ENCODE measurements at regions not wholly inside any gene's neighbourhood (a gene's known extent, or its start where the extent isn't known, plus 50 kb on each side); places are given as distances from the start of the nearest gene placed in this dataset.

DNA sequence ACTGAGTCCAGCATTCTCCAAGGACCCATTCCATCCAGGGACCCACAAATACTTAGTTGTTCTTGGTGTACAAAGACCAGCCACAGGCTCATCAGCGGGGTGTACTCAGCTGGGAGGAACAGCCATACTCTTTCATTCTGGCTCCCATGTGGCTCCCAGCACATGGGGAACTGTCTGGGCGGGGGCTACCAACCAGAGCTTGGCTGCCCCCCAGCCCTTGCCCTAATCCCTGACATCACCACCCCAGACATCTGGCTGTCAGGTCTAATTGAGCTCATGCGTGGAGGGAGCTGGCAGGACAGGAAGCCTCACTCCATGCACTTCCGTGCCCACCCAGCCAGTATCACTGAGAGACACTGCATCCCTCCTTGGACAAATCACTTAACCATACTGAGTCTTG lies 283.6 kb downstream of the DYSF start:
- no peak overlapping the region for H3K4me3 ChIP-seq (ENCODE audit: low read length)
- no peak for TF ChIP-seq POLR2AphosphoS5 (IDR thresholded peaks at IDR 0.05)
- TF ChIP-seq TAF1 (IDR thresholded peaks at IDR 0.05; ENCODE audit: low read depth) = no peak
- no peak for TF ChIP-seq SMC3 (conservative IDR thresholded peaks at IDR 0.05; ENCODE audit: poor library complexity)
- no peak for TF ChIP-seq MXI1 (conservative IDR thresholded peaks at IDR 0.05; ENCODE audit: poor library complexity, severe bottlenecking)
- no peak for TF ChIP-seq EP300 (conservative IDR thresholded peaks at IDR 0.05; ENCODE audit: poor library complexity, severe bottlenecking)
- TF ChIP-seq REST (IDR thresholded peaks at IDR 0.05; ENCODE audit: borderline replicate concordance) = no peak
- TF ChIP-seq, protein P1, sequence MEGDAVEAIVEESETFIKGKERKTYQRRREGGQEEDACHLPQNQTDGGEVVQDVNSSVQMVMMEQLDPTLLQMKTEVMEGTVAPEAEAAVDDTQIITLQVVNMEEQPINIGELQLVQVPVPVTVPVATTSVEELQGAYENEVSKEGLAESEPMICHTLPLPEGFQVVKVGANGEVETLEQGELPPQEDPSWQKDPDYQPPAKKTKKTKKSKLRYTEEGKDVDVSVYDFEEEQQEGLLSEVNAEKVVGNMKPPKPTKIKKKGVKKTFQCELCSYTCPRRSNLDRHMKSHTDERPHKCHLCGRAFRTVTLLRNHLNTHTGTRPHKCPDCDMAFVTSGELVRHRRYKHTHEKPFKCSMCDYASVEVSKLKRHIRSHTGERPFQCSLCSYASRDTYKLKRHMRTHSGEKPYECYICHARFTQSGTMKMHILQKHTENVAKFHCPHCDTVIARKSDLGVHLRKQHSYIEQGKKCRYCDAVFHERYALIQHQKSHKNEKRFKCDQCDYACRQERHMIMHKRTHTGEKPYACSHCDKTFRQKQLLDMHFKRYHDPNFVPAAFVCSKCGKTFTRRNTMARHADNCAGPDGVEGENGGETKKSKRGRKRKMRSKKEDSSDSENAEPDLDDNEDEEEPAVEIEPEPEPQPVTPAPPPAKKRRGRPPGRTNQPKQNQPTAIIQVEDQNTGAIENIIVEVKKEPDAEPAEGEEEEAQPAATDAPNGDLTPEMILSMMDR (IDR thresholded peaks at IDR 0.05; ENCODE audit: poor library complexity, severe bottlenecking) = no peak
- no peak for TF ChIP-seq RAD21 (conservative IDR thresholded peaks at IDR 0.05)
- TF ChIP-seq EZH2 (IDR thresholded peaks at IDR 0.05; ENCODE audit: borderline replicate concordance, insufficient read depth, low read length, poor library complexity, severe bottlenecking) = no peak
- no peak overlapping the region for H3K9ac ChIP-seq (ENCODE audit: low read length)
- H3K36me3 ChIP-seq (ENCODE audit: insufficient read depth, low read length) = no peaks in the 10 kb centered on the region
- no peaks in the 10 kb centered on the region for H3K79me2 ChIP-seq (replicated peaks; ENCODE audit: insufficient read depth, low read length)
- H3K4me2 ChIP-seq (ENCODE audit: low read length) = no peak overlapping the region
- H3K27me3 ChIP-seq (ENCODE audit: insufficient read depth, low read depth, low read length) = no peaks in the 10 kb centered on the region
- H4K20me1 ChIP-seq (ENCODE audit: insufficient read depth) = no peaks in the 10 kb centered on the region
- no peaks in the 10 kb centered on the region for H3K9me2 ChIP-seq (ENCODE audit: insufficient read depth, low read length)
- H2AFZ ChIP-seq (ENCODE audit: low read depth, low read length) = no peak overlapping the region
- no peaks in the 10 kb centered on the region for H3F3A ChIP-seq (ENCODE audit: insufficient read depth, low read length, poor library complexity, severe bottlenecking)
- no peak overlapping the region for H3K27ac ChIP-seq (ENCODE audit: low read length)
- no peaks in the 10 kb centered on the region for H3K9me3 ChIP-seq (ENCODE audit: low read length)

GRCh38 chr2:71736091-71736861 lies 282.9 kb downstream of the DYSF start:
- H3K9me2 ChIP-seq (ENCODE audit: insufficient read depth, low read length) = no peaks in the 10 kb centered on the region
- H3F3A ChIP-seq (ENCODE audit: insufficient read depth, low read length, poor library complexity, severe bottlenecking) = no peaks in the 10 kb centered on the region
- no peak overlapping the region for H3K4me2 ChIP-seq (ENCODE audit: low read length)
- no peaks in the 10 kb centered on the region for H3K9me3 ChIP-seq (ENCODE audit: low read length)
- no peaks in the 10 kb centered on the region for H3K27me3 ChIP-seq (ENCODE audit: insufficient read depth, low read depth, low read length)
- H4K20me1 ChIP-seq (ENCODE audit: insufficient read depth) = no peaks in the 10 kb centered on the region
- H3K4me3 ChIP-seq (ENCODE audit: low read length) = no peak overlapping the region
- H2AFZ ChIP-seq (ENCODE audit: low read depth, low read length) = no peak overlapping the region
- no peak overlapping the region for H3K27ac ChIP-seq (ENCODE audit: low read length)
- no peaks in the 10 kb centered on the region for H3K79me2 ChIP-seq (replicated peaks; ENCODE audit: insufficient read depth, low read length)
- TF ChIP-seq TAF1 (IDR thresholded peaks at IDR 0.05; ENCODE audit: low read depth) (no peak), SMC3 (conservative IDR thresholded peaks at IDR 0.05; ENCODE audit: poor library complexity) (no peak), POLR2AphosphoS5 (IDR thresholded peaks at IDR 0.05) (no peak), MXI1 (conservative IDR thresholded peaks at IDR 0.05; ENCODE audit: poor library complexity, severe bottlenecking) (no peak), EZH2 (IDR thresholded peaks at IDR 0.05; ENCODE audit: borderline replicate concordance, insufficient read depth, low read length, poor library complexity, severe bottlenecking) (no peak), EP300 (conservative IDR thresholded peaks at IDR 0.05; ENCODE audit: poor library complexity, severe bottlenecking) (no peak), RAD21 (conservative IDR thresholded peaks at IDR 0.05) (no peak), REST (IDR thresholded peaks at IDR 0.05; ENCODE audit: borderline replicate concordance) (no peak)
- TF ChIP-seq, protein P1 (IDR thresholded peaks at IDR 0.05; ENCODE audit: poor library complexity, severe bottlenecking) = no peak
- H3K9ac ChIP-seq (ENCODE audit: low read length) = no peak overlapping the region
- H3K36me3 ChIP-seq (ENCODE audit: insufficient read depth, low read length) = no peaks in the 10 kb centered on the region

Measured in neural cell (in vitro differentiated cells).